ENCODE measurements at regions not wholly inside any gene's neighbourhood (a gene's known extent, or its start where the extent isn't known, plus 50 kb on each side); places are given as distances from the start of the nearest gene placed in this dataset.

DNA sequence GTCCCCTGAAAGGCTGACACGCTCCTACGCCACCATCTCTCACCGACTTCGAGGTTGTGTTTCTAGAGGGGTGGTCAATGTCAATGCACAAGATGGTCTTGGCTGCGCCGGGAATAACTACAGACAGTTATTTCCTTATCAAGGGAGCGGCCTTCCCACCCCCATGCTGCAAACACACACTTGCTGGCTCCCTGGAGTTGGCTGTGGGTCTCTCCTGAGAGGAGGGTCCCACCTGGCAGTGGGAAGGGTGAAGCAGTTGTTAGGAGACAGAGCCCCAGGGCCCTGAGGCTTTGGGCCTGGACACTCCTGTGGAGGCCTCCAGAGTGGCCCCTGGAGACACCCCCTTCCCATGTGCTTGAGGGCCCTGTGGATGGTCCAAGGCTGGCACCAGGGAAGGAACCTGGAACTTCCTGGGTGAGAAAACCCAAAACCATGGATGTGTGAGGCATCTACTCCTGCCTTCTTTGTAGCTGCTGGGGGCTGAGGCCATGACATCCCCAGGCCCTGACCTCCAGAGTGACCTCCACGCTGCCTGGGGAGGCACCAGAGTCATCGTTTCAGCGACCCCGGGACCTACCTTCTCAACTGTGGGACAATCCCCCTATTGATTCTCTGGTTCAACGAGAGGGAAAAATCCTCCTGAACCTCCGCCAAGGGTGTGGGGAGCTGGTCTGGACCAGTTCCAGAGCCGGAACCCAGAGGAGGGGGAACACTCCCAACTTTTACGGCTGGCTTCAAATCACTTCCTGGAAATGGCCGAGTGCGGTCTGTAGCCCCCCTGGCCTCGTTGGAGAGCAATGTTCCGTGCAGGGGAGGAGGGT lies 101.1 kb upstream of the COL5A1 start:
- in situ Hi-C loops (cut with MboI; ENCODE audit: low pct_ligation_motif_present in 1 of 4, low pct_unique_long_range_greater_than_20kb in 1 of 4, low sequenced_read_pairs in 3 of 4) (no loop called here), intact Hi-C loops (cut with DNase I; ENCODE audit: low total_unique reads) (no loop called here)
- no peak for DNase-seq
- 64% methylated on average over 19 of the region's 19 CpGs; no CpG with 5 or more reads in 1 of the 2 donors for WGBS, 2 donors (ENCODE audit: low coverage in 1 of 2)
- Histone ChIP-seq H3K27ac (peak overlapping the region in 2 of 4 donors; percentile 31 to 66), H3K36me3 (no peaks in the 10 kb centered on the region), H3K4me3 (no peak overlapping the region), H3K9me3 (no peaks in the 10 kb centered on the region), H3K27me3 (no peaks in the 10 kb centered on the region), H3K4me1 (peaks cover 0 to 28% (median 7%) of the 10 kb centered on the region in 4 donors)
- no peak for TF ChIP-seq POLR2A (IDR thresholded peaks at IDR 0.05)
- TF ChIP-seq, protein P1, sequence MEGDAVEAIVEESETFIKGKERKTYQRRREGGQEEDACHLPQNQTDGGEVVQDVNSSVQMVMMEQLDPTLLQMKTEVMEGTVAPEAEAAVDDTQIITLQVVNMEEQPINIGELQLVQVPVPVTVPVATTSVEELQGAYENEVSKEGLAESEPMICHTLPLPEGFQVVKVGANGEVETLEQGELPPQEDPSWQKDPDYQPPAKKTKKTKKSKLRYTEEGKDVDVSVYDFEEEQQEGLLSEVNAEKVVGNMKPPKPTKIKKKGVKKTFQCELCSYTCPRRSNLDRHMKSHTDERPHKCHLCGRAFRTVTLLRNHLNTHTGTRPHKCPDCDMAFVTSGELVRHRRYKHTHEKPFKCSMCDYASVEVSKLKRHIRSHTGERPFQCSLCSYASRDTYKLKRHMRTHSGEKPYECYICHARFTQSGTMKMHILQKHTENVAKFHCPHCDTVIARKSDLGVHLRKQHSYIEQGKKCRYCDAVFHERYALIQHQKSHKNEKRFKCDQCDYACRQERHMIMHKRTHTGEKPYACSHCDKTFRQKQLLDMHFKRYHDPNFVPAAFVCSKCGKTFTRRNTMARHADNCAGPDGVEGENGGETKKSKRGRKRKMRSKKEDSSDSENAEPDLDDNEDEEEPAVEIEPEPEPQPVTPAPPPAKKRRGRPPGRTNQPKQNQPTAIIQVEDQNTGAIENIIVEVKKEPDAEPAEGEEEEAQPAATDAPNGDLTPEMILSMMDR (IDR thresholded peaks at IDR 0.05) = no peak
- TF ChIP-seq EP300 (IDR thresholded peaks at IDR 0.05; ENCODE audit: low read depth) = no peak
- TF ChIP-seq POLR2AphosphoS5 (IDR thresholded peaks at IDR 0.05) = no peak

DNA sequence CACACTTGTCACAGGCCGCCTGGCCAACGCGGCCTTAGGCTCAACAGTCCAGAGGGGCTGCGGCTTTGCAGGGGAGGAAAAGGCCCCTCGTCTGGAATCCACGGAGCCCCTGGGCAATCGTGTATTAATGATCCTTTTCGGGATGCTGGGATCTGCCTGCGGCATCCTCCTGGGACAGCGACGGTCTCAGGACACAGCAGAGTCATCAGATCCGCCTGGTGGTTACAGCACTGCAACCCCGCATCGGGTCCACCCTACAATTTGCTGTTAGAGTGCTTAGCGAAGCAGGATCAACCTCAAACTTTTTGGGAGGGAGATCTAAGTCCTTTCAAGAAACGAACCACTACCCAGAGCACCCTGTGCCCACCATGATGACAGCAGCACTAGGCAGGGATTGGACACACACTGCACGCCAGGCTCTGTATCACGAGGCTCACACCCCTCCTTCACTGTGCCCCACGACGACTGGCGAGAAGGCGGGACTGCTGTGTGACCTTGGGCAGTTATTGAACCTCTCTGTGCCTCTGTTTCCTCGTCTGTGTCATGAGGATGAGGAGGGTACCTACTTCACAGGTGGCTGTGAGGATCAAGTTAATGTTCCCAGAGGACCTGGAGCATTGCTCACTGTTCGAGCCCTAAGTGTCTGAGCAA lies 100.4 kb upstream of the COL5A1 start:
- intact Hi-C loops (cut with DNase I; ENCODE audit: low total_unique reads) (no loop called here), in situ Hi-C loops (cut with MboI; ENCODE audit: low pct_ligation_motif_present in 1 of 4, low pct_unique_long_range_greater_than_20kb in 1 of 4, low sequenced_read_pairs in 3 of 4) (no loop called here)
- H3K27ac ChIP-seq = no peak overlapping the region
- TF ChIP-seq POLR2AphosphoS5 (IDR thresholded peaks at IDR 0.05) (no peak), EP300 (IDR thresholded peaks at IDR 0.05; ENCODE audit: low read depth) (no peak), POLR2A (IDR thresholded peaks at IDR 0.05) (no peak)
- TF ChIP-seq, protein P1 (IDR thresholded peaks at IDR 0.05) = no peak
- H3K4me3 ChIP-seq = no peak overlapping the region
- 80 to 89% methylated on average over 5 to 24 of the region's 24 CpGs for WGBS, 2 donors (ENCODE audit: low coverage in 1 of 2)
- no peak for DNase-seq
- no peaks in the 10 kb centered on the region for H3K9me3 ChIP-seq
- H3K27me3 ChIP-seq = no peaks in the 10 kb centered on the region
- peaks cover 0 to 26% (median 6%) of the 10 kb centered on the region in 4 donors for H3K4me1 ChIP-seq
- no peaks in the 10 kb centered on the region for H3K36me3 ChIP-seq

DNA sequence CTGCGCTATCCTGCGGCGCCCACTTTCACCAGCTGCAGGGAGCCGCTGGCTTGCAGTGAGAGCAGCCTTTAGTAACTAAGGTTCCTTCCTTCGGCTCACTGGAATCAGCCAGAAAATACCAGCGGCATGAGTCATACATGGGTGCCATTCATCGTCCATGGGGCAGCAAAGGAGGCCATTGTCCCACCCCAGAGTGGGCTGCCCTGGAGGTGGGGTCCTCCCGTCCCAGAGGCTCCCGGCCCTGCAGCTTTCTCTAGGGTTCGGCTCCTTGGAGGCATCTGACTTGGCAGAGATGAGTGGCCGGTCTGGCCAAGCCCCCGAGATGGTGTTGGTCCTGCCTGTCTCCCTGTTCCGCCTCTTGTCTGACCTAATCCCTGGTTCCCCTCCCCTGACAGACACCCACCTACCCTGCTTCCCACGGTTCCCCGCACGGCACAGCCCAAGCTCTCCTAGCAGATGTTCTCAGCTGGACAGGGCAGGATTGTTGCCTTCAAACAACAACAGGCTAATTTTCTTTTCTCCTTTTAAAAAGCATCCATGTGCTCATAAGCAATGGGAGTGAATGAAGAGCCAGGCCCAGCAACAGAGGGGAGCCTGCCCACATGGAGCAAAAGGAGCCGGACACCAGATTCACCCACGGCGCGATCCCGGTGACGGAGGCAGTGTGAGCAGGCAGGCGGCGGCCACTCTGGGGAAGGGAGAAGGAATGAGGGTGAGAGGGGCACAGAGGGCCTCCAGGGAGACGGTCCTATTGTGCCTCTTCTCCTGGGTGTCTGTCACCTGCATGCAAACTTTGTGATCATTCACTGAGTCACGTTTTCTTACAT lies 97.0 kb upstream of the COL5A1 start:
- WGBS, 2 donors (ENCODE audit: low coverage in 1 of 2) = 68% methylated on average over 26 of the region's 26 CpGs; no CpG with 5 or more reads in 1 of the 2 donors
- H3K4me1 ChIP-seq = peaks cover 0 to 11% (median 2%) of the 10 kb centered on the region in 4 donors
- intact Hi-C loops (cut with DNase I; ENCODE audit: low total_unique reads) = no loop called here
- no peak for DNase-seq
- no peaks in the 10 kb centered on the region for H3K36me3 ChIP-seq
- TF ChIP-seq, protein P1 (IDR thresholded peaks at IDR 0.05) = no peak
- peak in 1 of 3 donors; percentile 10 for TF ChIP-seq POLR2AphosphoS5 (IDR thresholded peaks at IDR 0.05)
- no peak overlapping the region for H3K4me3 ChIP-seq
- no peaks in the 10 kb centered on the region for H3K27me3 ChIP-seq
- peak overlapping the region; percentile 67 to 76 (median 72) for H3K27ac ChIP-seq
- no peaks in the 10 kb centered on the region for H3K9me3 ChIP-seq
- in situ Hi-C loops (cut with MboI; ENCODE audit: low pct_ligation_motif_present in 1 of 4, low pct_unique_long_range_greater_than_20kb in 1 of 4, low sequenced_read_pairs in 3 of 4) = no loop called here

DNA sequence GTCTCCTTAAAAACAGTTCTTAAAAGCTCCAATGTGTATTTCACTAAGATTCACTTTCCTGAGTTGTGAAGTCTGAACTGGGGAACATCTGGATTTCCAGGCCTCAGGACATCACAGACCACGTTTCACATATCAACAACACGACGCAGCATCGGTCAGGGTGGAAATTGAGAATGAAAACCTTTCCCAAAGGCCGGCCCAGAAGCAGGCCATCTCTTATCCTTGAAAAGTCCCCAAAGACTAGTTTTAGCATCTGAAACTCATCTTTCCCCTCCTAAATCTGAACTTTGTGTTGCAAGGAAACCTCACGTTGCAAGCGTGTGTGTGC lies 96.4 kb upstream of the COL5A1 start:
- Histone ChIP-seq H3K4me1 (peaks cover 0 to 11% (median 2%) of the 10 kb centered on the region in 4 donors), H3K27ac (peak overlapping the region; percentile 67 to 76 (median 72)), H3K27me3 (no peaks in the 10 kb centered on the region), H3K9me3 (no peaks in the 10 kb centered on the region), H3K36me3 (no peaks in the 10 kb centered on the region), H3K4me3 (no peak overlapping the region)
- WGBS, 2 donors (ENCODE audit: low coverage in 1 of 2) = 75 to 93% methylated on average over 2 to 7 of the region's 7 CpGs
- DNase-seq = no peak
- in situ Hi-C loops (cut with MboI; ENCODE audit: low pct_ligation_motif_present in 1 of 4, low pct_unique_long_range_greater_than_20kb in 1 of 4, low sequenced_read_pairs in 3 of 4) (no loop called here), intact Hi-C loops (cut with DNase I; ENCODE audit: low total_unique reads) (no loop called here)
- TF ChIP-seq POLR2A (IDR thresholded peaks at IDR 0.05) (no peak), EP300 (IDR thresholded peaks at IDR 0.05; ENCODE audit: low read depth) (no peak), POLR2AphosphoS5 (IDR thresholded peaks at IDR 0.05) (no peak)
- TF ChIP-seq, protein P1 (IDR thresholded peaks at IDR 0.05) = no peak

All from transverse colon (tissue), 4 donors.